ENCODE measurements at regions not wholly inside any gene's neighbourhood (a gene's known extent, or its start where the extent isn't known, plus 50 kb on each side); places are given as distances from the start of the nearest gene placed in this dataset.

GRCh38 chr2:187986390-187987105 lies 305.1 kb upstream of the GULP1 start:
- H3K23ac ChIP-seq (ENCODE audit: low read length), result no peak overlapping the region
- WGBS (ENCODE audit: extremely low coverage, insufficient coverage, low lambda C conversion rate), result no CpG with 5 or more reads among the region's 7 CpGs

GRCh38 chr2:187988348-187988747 lies 303.3 kb upstream of the GULP1 start:
- no peaks in the 10 kb centered on the region for H3K27me3 ChIP-seq (ENCODE audit: insufficient read depth, low read length, poor library complexity)
- H3K18ac ChIP-seq (ENCODE audit: low read length), result no peak overlapping the region
- H3K27ac ChIP-seq (ENCODE audit: low read depth, low read length), result no peak overlapping the region
- no peak overlapping the region for H4K5ac ChIP-seq (ENCODE audit: low read length)
- H4K8ac ChIP-seq (ENCODE audit: low read depth, low read length), result no peak overlapping the region
- no peak overlapping the region for H3K4ac ChIP-seq (ENCODE audit: low read depth, low read length)
- H2AK5ac ChIP-seq (ENCODE audit: low read length), result no peak overlapping the region
- H3K56ac ChIP-seq (ENCODE audit: low read length), result no peak overlapping the region
- H3K4me2 ChIP-seq (ENCODE audit: low read length), result no peak overlapping the region
- no peak overlapping the region for H3K9ac ChIP-seq (ENCODE audit: low read length)
- no peaks in the 10 kb centered on the region for H3K79me2 ChIP-seq (ENCODE audit: control insufficient read depth, insufficient read depth, low read length)
- no peak for DNase-seq
- no peaks in the 10 kb centered on the region for H3K79me1 ChIP-seq (ENCODE audit: low read length)
- no peak overlapping the region for H2BK5ac ChIP-seq (ENCODE audit: low read length)
- no peak overlapping the region for H2BK15ac ChIP-seq (replicated peaks; ENCODE audit: low read depth)
- H3K4me3 ChIP-seq (ENCODE audit: low read length), result no peak overlapping the region
- no CpG with 5 or more reads among the region's 6 CpGs for WGBS (ENCODE audit: extremely low coverage, insufficient coverage, low lambda C conversion rate)
- H3K36me3 ChIP-seq (ENCODE audit: control insufficient read depth, insufficient read depth, low read length), result no peaks in the 10 kb centered on the region
- H3K23ac ChIP-seq (ENCODE audit: low read length), result no peak overlapping the region
- H2BK120ac ChIP-seq (ENCODE audit: low read depth, low read length), result no peak overlapping the region
- H3K4me1 ChIP-seq (ENCODE audit: control insufficient read depth, low read depth, low read length), result peaks cover 2% of the 10 kb centered on the region

More at GRCh38 chr2:187986390-187987105, 305.1 kb upstream of the GULP1 start:
- H3K36me3 ChIP-seq (ENCODE audit: control insufficient read depth, insufficient read depth, low read length), result no peaks in the 10 kb centered on the region
- no peak overlapping the region for H3K56ac ChIP-seq (ENCODE audit: low read length)
- H2BK15ac ChIP-seq (replicated peaks; ENCODE audit: low read depth), result no peak overlapping the region
- no peaks in the 10 kb centered on the region for H3K27me3 ChIP-seq (ENCODE audit: insufficient read depth, low read length, poor library complexity)
- no peak overlapping the region for H4K5ac ChIP-seq (ENCODE audit: low read length)
- H3K9ac ChIP-seq (ENCODE audit: low read length), result no peak overlapping the region
- no peak overlapping the region for H3K4me2 ChIP-seq (ENCODE audit: low read length)
- peak overlapping the region; percentile 12 for H3K18ac ChIP-seq (ENCODE audit: low read length)
- no peaks in the 10 kb centered on the region for H3K79me2 ChIP-seq (ENCODE audit: control insufficient read depth, insufficient read depth, low read length)
- peak; percentile 33 for DNase-seq
- H3K27ac ChIP-seq (ENCODE audit: low read depth, low read length), result peak overlapping the region; percentile 26
- H3K4me3 ChIP-seq (ENCODE audit: low read length), result no peak overlapping the region
- H4K8ac ChIP-seq (ENCODE audit: low read depth, low read length), result no peak overlapping the region
- no peak overlapping the region for H2AK5ac ChIP-seq (ENCODE audit: low read length)
- no peak overlapping the region for H3K4ac ChIP-seq (ENCODE audit: low read depth, low read length)
- no peak overlapping the region for H2BK5ac ChIP-seq (ENCODE audit: low read length)
- H2BK120ac ChIP-seq (ENCODE audit: low read depth, low read length), result no peak overlapping the region
- H3K79me1 ChIP-seq (ENCODE audit: low read length), result no peaks in the 10 kb centered on the region
- peaks cover 2% of the 10 kb centered on the region for H3K4me1 ChIP-seq (ENCODE audit: control insufficient read depth, low read depth, low read length)

- Histone ChIP-seq H3K18ac (ENCODE audit: low read length) (no peak overlapping the region), H2BK15ac (replicated peaks; ENCODE audit: low read depth) (no peak overlapping the region), H2BK5ac (ENCODE audit: low read length) (no peak overlapping the region), H3K79me2 (ENCODE audit: control insufficient read depth, insufficient read depth, low read length) (no peaks in the 10 kb centered on the region), H3K56ac (ENCODE audit: low read length) (no peak overlapping the region), H3K27me3 (ENCODE audit: insufficient read depth, low read length, poor library complexity) (no peaks in the 10 kb centered on the region), H3K36me3 (ENCODE audit: control insufficient read depth, insufficient read depth, low read length) (no peaks in the 10 kb centered on the region), H3K9ac (ENCODE audit: low read length) (no peak overlapping the region), H2BK120ac (ENCODE audit: low read depth, low read length) (no peak overlapping the region), H4K8ac (ENCODE audit: low read depth, low read length) (no peak overlapping the region), H3K27ac (ENCODE audit: low read depth, low read length) (no peak overlapping the region), H4K5ac (ENCODE audit: low read length) (no peak overlapping the region), H2AK5ac (ENCODE audit: low read length) (no peak overlapping the region), H3K4me2 (ENCODE audit: low read length) (no peak overlapping the region), H3K4me3 (ENCODE audit: low read length) (no peak overlapping the region), H3K23ac (ENCODE audit: low read length) (no peak overlapping the region), H3K4me1 (ENCODE audit: control insufficient read depth, low read depth, low read length) (peaks cover 6% of the 10 kb centered on the region), H3K79me1 (ENCODE audit: low read length) (no peaks in the 10 kb centered on the region), H3K4ac (ENCODE audit: low read depth, low read length) (no peak overlapping the region)
- peak; percentile 60 for DNase-seq
- no CpG with 5 or more reads among the region's 2 CpGs for WGBS (ENCODE audit: extremely low coverage, insufficient coverage, low lambda C conversion rate)
Measured at GRCh38 chr2:187989925-187990623, 301.6 kb upstream of the GULP1 start.

- no peak overlapping the region for H3K23ac ChIP-seq (ENCODE audit: low read length)
- no CpG with 5 or more reads among the region's 1 CpG for WGBS (ENCODE audit: extremely low coverage, insufficient coverage, low lambda C conversion rate)
- H4K5ac ChIP-seq (ENCODE audit: low read length), result no peak overlapping the region
- no peak overlapping the region for H2BK120ac ChIP-seq (ENCODE audit: low read depth, low read length)
- no peak overlapping the region for H3K4me3 ChIP-seq (ENCODE audit: low read length)
- no peak overlapping the region for H3K4me2 ChIP-seq (ENCODE audit: low read length)
- H3K79me2 ChIP-seq (ENCODE audit: control insufficient read depth, insufficient read depth, low read length), result no peaks in the 10 kb centered on the region
- no peaks in the 10 kb centered on the region for H3K36me3 ChIP-seq (ENCODE audit: control insufficient read depth, insufficient read depth, low read length)
- H3K9ac ChIP-seq (ENCODE audit: low read length), result no peak overlapping the region
- no peak overlapping the region for H4K8ac ChIP-seq (ENCODE audit: low read depth, low read length)
- H2BK15ac ChIP-seq (replicated peaks; ENCODE audit: low read depth), result no peak overlapping the region
- peaks cover 4% of the 10 kb centered on the region for H3K4me1 ChIP-seq (ENCODE audit: control insufficient read depth, low read depth, low read length)
- no peak overlapping the region for H3K18ac ChIP-seq (ENCODE audit: low read length)
- no peak overlapping the region for H3K56ac ChIP-seq (ENCODE audit: low read length)
- no peaks in the 10 kb centered on the region for H3K27me3 ChIP-seq (ENCODE audit: insufficient read depth, low read length, poor library complexity)
- DNase-seq, result no peak
- H3K79me1 ChIP-seq (ENCODE audit: low read length), result no peaks in the 10 kb centered on the region
- H2AK5ac ChIP-seq (ENCODE audit: low read length), result no peak overlapping the region
- no peak overlapping the region for H3K4ac ChIP-seq (ENCODE audit: low read depth, low read length)
- no peak overlapping the region for H2BK5ac ChIP-seq (ENCODE audit: low read length)
- no peak overlapping the region for H3K27ac ChIP-seq (ENCODE audit: low read depth, low read length)
Measured at GRCh38 chr2:187991389-187991788, 300.3 kb upstream of the GULP1 start.

- no peak overlapping the region for H3K27ac ChIP-seq (ENCODE audit: low read depth, low read length)
- H3K4me1 ChIP-seq (ENCODE audit: control insufficient read depth, low read depth, low read length), result peaks cover 4% of the 10 kb centered on the region
Measured at GRCh38 chr2:187994464-187995331, 297.0 kb upstream of the GULP1 start.

More at GRCh38 chr2:187994464-187995331, 297.0 kb upstream of the GULP1 start:
- no peak overlapping the region for H2BK5ac ChIP-seq (ENCODE audit: low read length)
- no peaks in the 10 kb centered on the region for H3K79me1 ChIP-seq (ENCODE audit: low read length)
- peak overlapping the region; percentile 17 for H3K56ac ChIP-seq (ENCODE audit: low read length)
- no peaks in the 10 kb centered on the region for H3K27me3 ChIP-seq (ENCODE audit: insufficient read depth, low read length, poor library complexity)
- H3K4me2 ChIP-seq (ENCODE audit: low read length), result no peak overlapping the region
- H2BK120ac ChIP-seq (ENCODE audit: low read depth, low read length), result no peak overlapping the region
- no peak overlapping the region for H2BK15ac ChIP-seq (replicated peaks; ENCODE audit: low read depth)
- no peak overlapping the region for H4K8ac ChIP-seq (ENCODE audit: low read depth, low read length)
- no peak overlapping the region for H3K4me3 ChIP-seq (ENCODE audit: low read length)
- H3K18ac ChIP-seq (ENCODE audit: low read length), result no peak overlapping the region
- H3K9ac ChIP-seq (ENCODE audit: low read length), result no peak overlapping the region
- H3K4ac ChIP-seq (ENCODE audit: low read depth, low read length), result no peak overlapping the region
- no peaks in the 10 kb centered on the region for H3K79me2 ChIP-seq (ENCODE audit: control insufficient read depth, insufficient read depth, low read length)
- peak; percentile 58 for DNase-seq
- WGBS (ENCODE audit: extremely low coverage, insufficient coverage, low lambda C conversion rate), result no CpG with 5 or more reads among the region's 5 CpGs
- no peak overlapping the region for H2AK5ac ChIP-seq (ENCODE audit: low read length)
- H4K5ac ChIP-seq (ENCODE audit: low read length), result no peak overlapping the region
- no peak overlapping the region for H3K23ac ChIP-seq (ENCODE audit: low read length)
- no peaks in the 10 kb centered on the region for H3K36me3 ChIP-seq (ENCODE audit: control insufficient read depth, insufficient read depth, low read length)
